Skin epidermis (tissue), 12 donors: ENCODE measurements at regions not wholly inside any gene's neighbourhood (a gene's known extent, or its start where the extent isn't known, plus 50 kb on each side); places are given as distances from the start of the nearest gene placed in this dataset.
"Not testable (repeated sequence)": the region's sequence is repeated elsewhere in the genome, so short reads cannot be mapped to it uniquely, and the experiment has no call there.

ENCODE experiments used
- H3K27ac ChIP-seq, 21 experiments: fragments of 200-600 bp; sonication (generic) in 11 of 21; one replicate each; pipeline ENCODE4 v1.5.0; 2020; ENCODE audit warnings: mild to moderate bottlenecking in 3 of 21, inconsistent platforms in 2 of 21, moderate library complexity in 2 of 21
- H3K4me3 ChIP-seq, 7 experiments: fragments of 200-600 bp; sonication (generic) in 2 of 7; one replicate each; pipeline ENCODE4 v1.5.0; 2020; ENCODE audit warnings: inconsistent platforms in 2 of 7, mild to moderate bottlenecking in 2 of 7, moderate library complexity in 1 of 7

DNA sequence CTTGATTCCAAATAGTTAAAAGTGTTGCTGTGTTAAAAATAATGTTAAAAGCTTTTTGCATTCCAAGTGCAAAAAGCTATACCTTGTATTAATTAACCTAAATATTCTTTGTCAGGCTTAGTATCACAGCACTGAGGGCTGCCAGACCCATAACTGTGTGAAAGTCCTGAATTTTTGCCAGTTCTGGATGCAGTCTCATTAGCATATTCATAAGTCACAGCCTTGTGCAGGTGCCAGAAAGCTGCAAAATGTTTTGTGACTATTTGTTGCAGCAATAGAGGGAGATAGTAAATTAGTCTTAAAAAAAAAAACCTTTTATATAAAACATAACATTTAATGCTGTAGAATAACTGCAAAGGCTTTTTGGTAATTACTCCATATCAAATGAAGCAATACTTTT, 56.6 kb downstream of the SLITRK1 start:
- Histone ChIP-seq H3K27ac (no peak overlapping the region), H3K4me3 (no peak overlapping the region)

DNA sequence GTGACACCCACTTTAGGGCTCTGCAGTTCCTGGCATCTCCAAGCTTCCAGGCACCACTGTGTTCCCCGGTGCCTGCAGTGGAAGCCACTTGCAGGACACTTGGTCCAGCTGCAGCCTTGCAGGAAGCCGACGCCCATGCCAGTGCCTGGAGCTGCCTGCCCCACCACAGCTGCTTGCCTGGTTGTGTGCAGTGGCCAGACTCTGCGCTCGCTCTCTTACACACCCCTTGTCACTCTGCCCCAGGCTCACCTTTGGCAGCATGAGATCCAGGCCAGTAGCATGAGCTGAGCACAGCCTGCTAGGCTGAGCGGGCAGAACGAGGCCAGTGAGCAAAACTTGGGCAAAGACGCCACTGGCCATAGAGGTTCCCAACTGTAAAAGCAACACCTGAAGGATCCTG, 57.7 kb downstream of the SLITRK1 start:
- H3K27ac ChIP-seq = no peak overlapping the region
- no peak overlapping the region for H3K4me3 ChIP-seq

DNA sequence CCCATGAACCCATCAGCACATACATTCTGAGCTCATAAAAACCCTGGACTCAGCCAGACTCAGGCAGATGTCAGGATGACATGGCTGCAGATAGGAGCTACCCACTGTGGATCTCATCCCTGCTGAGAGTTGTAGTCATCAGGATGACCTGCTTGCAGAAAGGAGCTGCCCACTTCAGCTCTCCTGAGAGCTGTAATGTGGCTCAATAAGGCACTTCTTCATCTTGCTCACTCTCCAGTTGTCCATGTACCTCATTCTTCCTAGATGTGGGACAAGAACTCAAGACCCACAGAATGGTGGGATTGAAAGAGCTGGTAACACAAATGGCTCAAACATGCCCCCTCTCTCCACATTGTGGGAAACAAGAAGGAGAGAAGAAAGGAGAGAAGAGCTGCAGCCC, 58.2 kb downstream of the SLITRK1 start:
- Histone ChIP-seq H3K27ac (no peak overlapping the region), H3K4me3 (no peak overlapping the region)

DNA sequence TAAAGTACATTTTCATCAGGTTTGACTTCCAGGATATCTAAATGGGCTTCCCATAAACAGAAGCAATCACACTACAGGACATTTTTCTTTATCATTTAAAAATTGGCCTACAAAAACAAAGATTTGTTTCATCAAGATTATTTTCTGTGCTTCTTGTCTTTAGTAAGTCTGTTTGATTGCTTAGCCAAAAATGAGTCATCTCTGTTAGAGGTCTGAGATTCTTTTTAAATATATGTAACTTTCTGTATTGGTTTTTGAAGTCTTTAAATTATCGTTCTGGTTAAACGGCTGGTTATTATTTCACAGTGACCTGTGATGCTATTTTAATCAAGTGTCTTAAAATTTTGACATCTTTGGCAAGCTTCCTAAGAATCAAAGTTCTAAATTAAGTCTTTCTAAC, 62.7 kb downstream of the SLITRK1 start:
- no peak overlapping the region for H3K4me3 ChIP-seq
- H3K27ac ChIP-seq = no peak overlapping the region

DNA sequence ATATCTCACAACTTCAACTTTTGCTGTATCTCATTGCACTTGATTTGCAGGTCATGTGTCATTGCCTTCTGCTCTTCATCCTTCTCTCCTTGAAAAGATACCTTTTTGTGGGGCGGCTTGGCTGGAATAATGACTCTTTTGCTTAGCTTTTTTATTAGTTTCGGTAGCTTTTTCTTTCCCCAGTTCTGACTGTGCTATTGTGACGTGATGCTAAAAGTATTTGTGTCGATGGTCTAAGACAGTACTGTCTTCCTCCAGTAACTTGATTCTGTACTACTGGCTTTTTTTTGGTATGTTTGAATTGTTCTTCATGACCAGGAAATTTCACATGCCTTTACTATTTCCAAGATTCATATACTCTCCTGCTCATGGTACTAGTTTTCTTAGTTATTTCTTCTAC, 63.1 kb downstream of the SLITRK1 start:
- Histone ChIP-seq H3K27ac (no peak overlapping the region), H3K4me3 (no peak overlapping the region)

DNA sequence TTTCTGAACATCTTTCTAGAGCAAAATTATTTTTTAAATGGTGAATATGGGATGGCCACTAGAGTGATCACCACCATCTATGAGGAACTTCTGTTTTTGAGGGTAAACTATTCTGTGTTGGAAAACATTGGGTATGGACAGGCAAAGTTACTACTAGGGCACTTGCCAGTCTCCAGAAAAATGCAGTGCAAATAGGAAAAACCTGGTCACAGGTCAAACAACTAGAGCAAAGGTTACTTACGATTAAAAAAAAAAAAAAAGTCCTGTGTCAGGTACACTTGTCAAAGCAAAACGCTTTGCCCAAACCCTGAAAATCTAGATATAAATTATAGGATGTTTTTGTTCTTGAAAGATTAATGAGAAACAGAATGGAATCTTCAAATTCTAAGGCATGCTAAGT, 66.2 kb downstream of the SLITRK1 start:
- Histone ChIP-seq H3K4me3 (no peak overlapping the region), H3K27ac (no peak overlapping the region)

DNA sequence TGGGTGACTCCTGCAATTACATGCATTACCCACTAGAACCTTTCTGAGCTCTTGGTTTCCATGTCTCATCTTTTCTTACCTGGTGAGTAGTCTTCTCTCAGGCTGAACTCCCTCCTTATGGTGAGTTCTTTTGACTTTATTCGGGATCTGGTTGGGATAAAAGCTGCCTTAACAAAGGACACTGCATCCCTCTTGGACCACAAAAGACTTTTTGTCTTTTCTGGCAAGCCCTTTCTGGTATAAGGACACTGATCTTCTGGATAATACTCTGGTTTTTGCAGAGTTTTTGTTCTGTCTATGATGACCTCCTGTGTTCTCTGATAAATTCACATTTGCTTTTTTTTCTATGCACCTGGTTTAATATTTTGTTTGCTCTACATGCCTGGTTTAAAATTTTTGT, 66.7 kb downstream of the SLITRK1 start:
- H3K4me3 ChIP-seq = no peak overlapping the region
- no peak overlapping the region for H3K27ac ChIP-seq

DNA sequence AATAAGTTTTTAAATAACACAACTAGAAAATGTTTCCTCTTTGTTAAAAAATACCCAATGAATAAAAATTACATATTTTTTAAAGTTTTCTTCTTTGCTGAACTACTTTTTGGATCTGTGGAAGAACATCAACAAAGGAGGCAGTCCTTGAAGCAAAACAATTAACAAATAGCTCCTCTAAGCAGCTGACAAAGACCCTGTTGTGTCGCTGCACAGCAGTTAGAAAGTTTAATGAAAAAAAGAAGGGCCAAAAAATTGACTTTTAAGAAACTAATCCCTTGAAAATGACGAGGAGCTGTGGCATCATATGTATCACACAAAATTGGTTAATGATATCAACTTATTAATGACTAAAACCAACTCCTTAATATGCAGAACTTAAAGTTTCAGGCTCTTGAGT, 72.1 kb downstream of the SLITRK1 start:
- Histone ChIP-seq H3K4me3 (no peak overlapping the region), H3K27ac (no peak overlapping the region)

DNA sequence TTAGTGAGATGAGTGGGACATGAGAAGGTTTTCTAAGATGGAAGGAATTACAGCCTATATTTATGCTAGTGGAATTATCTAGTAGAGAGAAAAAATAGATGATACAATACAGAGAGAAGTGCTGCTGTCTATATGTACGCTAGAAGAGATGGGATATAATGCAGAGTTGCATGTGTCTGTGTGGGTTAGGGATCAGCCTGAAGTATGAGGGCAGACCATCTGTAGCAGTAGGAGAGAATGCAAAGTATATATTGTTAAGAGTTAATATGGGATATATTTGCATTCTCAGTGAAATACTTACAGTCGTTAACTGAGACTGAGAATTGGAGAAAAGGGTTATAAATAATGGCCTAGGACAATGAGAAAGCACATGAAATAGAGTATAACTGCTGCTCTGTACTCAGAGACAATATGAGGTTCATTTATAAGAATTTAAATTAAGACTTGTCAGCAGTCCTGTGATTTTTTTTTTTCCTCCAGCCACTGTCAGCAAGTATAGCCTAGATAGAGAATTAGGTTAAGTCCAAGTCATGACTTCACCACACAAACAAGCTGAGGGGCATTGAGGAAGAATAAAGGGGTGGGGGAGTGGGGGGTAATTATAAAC, 77.8 kb downstream of the SLITRK1 start:
- no peak overlapping the region for H3K4me3 ChIP-seq
- no peak overlapping the region for H3K27ac ChIP-seq

DNA sequence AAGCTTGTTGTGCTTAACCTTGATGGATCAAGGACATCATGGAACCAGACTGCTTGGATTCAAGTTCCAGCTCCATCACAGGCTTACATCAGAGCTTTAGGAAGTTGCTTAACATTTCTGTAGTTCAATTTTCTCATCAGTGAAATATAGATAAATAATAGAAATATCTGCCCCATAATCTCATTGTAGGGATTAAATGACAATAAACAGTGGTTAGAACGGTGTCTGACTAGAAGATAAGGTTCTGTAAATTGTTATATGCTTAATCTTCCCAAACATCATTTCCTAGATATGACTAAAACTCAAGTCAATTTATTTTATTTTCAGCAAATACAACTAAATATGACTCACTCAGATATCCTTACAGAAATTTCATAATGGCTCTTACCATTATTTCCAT, 83.5 kb downstream of the SLITRK1 start:
- Histone ChIP-seq H3K4me3 (no peak overlapping the region), H3K27ac (no peak overlapping the region)

DNA sequence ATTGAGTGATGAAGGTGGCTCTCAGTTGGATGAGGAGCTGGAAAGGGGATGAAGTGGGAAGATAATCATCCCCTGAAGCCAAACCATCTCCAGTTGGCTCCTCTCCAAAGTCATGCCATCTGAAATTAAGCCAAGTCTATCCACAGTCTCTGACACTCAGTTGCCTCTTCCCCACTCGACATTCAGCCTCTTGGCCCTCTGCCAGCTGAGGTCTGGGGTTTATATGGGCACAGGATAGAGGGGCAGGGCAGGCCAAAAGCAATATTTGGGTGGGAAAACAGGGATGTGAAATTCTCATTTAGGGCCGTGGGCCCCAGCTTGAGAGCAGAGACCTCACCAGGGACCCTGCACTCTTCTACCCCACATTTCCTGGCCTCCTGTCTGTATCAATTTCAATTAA, 85.9 kb downstream of the SLITRK1 start:
- Histone ChIP-seq H3K4me3 (no peak overlapping the region), H3K27ac (no peak overlapping the region)

DNA sequence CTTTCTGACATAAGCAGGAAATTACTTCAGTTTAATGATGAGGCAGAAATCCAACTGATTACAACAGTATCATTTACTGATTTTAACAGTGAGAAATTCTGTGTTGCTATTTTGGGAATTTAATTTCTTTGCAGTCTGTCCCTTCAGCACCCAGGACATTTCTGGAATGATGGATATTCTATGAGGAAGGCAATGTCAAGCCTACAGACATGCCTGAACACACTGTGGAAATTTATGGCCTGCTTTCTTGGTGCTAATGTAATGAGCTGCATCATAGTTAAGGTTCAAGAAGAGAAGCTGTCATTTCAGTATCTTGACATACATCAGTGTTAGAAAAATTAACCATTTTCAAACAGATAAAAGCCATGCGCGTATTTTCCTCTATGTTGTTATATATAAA, 87.7 kb downstream of the SLITRK1 start:
- Histone ChIP-seq H3K27ac (no peak overlapping the region), H3K4me3 (no peak overlapping the region)

DNA sequence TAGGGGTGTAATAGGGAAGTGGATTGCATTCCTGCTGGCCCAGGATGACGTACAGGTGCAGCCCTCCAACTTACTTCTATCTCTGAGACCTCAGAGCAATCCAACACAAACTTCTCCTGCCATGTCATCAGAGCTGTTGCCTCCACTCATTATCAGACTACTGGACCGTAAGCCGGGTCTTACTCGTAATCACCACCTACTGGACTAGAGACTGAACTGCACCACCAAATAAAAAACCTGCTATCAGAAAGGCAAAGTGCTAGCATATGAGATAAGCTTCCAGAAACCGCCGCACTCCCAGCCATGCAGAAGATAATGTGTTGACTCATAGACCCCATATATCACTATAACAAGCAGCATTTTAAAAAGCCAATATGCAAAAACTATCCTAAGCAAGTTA, 102.0 kb downstream of the SLITRK1 start:
- Histone ChIP-seq H3K27ac (no peak overlapping the region), H3K4me3 (no peak overlapping the region)

DNA sequence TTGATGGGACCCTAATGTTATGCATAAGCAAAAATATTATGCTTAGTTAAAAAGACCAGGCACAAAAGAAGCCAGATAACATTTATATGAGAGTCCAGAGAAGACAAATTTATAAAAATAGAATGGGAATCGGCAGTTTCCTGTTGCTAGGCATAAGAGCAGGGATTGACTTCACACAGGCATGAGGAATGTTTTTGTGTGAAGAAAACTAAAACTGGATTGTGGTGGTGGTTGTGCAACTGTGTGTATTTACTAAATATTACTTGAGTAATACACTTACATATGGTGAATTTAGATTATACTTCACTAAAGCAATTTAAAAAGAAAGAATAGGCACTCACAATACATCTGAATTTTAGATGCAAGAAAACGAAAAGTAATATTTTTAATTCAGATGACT, 108.3 kb downstream of the SLITRK1 start:
- H3K27ac ChIP-seq = no peak overlapping the region
- no peak overlapping the region for H3K4me3 ChIP-seq

DNA sequence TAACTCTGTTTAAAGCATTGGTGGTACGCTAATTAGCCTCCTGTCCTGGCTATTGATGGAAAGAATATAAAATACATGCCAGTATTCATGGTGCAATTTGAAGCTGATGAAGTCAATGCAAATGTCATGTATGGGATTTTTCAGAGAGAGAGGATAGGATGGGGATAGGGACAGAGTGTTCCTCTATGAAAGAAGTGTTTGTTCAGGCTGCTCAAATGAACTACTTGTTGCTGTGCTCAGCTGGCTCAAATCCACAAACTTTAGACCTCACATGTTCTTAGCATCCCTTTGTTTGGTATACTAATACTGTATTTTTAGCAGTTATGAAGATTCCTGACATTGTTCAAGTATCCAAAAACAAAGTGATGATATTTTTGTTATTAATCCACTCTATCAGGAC, 116.5 kb downstream of the SLITRK1 start:
- no peak overlapping the region for H3K4me3 ChIP-seq

DNA sequence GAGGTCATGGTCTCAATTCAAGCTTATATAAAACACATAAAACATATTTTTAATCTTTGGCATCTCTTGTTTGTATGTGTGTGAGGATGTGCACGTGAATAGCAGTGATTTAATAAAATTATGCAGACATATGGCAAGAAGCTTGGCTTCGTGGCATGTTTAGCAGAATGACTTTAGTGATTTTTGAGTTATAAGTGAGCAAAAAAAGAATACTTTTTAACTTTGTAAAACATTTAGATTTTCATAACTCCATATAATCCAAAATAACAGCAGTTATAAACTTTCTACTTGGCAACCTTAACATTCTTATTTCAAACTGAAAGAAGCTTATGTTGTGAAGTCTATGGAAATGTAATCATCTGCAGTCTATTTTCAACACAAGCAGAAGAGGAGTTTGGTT, 120.6 kb downstream of the SLITRK1 start:
- no peak overlapping the region for H3K27ac ChIP-seq
- H3K4me3 ChIP-seq = no peak overlapping the region

More for the DNA sequence above, 116.5 kb downstream of the SLITRK1 start:
- no peak overlapping the region for H3K27ac ChIP-seq

DNA sequence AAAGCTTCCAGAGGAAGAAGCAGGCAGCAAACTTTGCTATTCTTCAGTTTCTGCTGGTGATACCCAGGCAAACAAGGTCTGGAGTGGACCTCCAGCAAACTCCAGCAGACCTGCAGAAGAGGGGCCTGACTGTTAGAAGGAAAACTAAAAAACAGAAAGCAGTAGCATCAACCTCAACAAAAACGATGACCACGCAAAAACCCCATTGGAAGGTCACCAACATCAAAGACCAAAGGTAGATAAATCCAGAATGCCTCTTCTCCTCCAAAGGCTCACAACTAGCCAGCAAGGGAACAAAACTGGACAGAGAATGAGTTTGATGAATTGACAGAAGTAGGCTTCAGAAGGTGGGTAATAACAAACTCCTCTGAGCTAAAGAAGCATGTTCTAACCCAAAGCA, 127.1 kb downstream of the SLITRK1 start:
- H3K27ac ChIP-seq, H3K4me3 ChIP-seq: not testable (repeated sequence)

DNA sequence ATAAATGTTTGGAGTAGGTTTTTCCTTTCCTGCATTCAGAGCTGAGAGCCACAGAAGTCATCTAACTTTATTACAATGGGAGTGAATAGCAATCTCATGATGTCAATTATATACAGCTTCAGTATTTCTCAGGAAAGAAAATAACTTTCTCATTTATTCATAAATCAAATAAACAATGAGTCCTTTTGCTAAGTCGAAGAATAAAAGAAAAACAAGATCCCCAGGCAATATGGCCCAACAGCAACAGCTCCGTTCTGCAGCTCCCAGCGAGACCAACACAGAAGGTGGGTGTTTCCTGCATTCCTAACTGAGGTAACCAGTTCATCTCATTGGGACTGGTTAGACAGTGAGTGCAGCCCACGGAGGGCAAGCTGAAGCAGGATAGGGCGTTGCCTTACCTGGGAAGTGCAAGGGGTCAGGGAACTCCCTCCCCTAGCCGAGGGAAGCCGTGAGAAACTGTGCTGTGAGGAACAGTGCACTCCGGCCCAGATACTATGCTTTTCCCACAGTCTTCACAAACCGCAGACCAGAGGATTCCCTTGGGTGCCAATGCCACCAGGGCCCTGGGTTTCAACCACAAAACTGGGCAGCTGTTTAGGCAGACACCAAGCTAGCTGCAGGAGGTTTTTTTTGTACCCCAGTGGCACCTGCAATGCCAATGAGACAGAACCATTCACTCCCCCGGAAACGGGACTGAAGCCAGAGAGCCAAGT, 128.2 kb downstream of the SLITRK1 start:
- H3K4me3 ChIP-seq = no peak overlapping the region
- no peak overlapping the region for H3K27ac ChIP-seq

DNA sequence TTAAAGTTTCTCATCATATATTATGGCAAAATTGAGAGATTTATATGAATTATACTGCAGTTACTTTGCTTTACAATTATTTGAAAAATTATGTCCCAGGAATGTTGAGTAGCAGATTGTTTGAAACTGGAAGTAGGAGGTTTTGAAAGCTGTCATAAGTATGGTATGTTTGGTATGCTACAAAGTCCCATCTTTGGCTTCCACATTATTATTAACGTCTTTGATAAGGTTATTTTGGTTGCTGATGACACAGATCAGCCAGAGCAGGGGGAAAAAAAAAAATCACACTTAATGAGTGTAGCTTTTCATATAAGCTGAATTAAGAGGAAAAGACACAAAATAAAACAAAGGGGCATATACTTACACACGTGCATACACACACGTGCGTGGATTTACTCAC, 130.1 kb downstream of the SLITRK1 start:
- H3K27ac ChIP-seq = no peak overlapping the region
- H3K4me3 ChIP-seq = no peak overlapping the region

DNA sequence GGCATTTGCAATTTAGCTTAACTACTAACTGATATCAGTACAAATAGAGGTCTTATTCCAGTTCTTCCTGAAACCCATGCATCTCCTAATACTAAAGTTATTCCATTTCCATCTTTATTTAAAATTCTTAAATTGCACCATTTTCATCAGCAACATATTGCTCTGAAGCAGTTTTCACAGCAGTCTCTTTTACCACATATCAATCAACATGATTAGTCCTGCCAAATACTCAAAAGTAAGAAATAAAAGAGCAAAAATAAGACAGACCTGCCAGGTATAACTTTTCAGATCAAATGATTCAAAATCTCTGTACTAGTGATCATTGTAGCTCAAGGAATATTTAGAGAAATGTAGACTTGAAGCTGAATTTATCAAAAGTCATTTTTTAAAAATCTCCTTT, 141.7 kb downstream of the SLITRK1 start:
- H3K4me3 ChIP-seq = no peak overlapping the region
- H3K27ac ChIP-seq = no peak overlapping the region

DNA sequence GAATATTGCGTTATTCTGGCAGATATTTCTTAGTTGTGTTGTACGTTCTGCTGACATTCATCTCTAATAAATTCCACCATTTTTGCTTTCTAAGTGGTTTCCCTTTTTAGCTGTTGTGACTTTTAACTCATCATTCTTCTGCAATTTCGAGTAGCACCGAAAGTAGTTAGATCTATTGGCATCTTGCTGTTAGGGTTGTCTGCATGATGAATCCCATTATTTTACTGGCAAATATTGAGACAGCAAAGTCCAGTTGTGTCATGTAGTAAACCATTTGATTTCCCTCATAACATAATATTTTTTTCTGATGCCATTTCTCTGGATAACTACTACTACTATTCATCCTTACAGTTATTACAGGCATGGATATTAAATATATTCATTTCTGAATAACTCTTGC, 143.9 kb downstream of the SLITRK1 start:
- Histone ChIP-seq H3K4me3 (no peak overlapping the region), H3K27ac (no peak overlapping the region)

DNA sequence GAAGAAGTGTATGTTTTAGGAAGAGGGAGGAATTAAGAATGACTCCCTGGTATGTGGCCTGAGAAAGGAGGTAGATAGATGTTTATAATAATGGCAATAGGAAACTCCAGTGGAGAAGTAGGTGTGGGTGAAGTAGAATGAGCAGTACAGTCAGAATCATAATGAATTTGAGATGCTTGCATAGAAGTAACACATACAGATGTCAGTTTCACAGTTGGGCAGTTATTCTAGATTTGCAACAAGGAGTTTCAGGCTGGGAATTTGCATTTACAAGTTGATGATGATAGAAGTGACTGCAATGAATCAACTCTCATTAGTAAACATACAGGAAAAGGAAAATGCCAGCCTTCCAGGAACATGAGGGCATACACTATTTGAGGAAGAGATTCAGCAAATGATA, 149.0 kb downstream of the SLITRK1 start:
- Histone ChIP-seq H3K27ac (no peak overlapping the region), H3K4me3 (no peak overlapping the region)
